Heart left ventricle (tissue), 16 donors: ENCODE measurements at regions not wholly inside any gene's neighbourhood (a gene's known extent, or its start where the extent isn't known, plus 50 kb on each side); places are given as distances from the start of the nearest gene placed in this dataset.

Experiments used
- ATAC-seq, 4 donors: fragments of 200-7000 bp; cut with Tn5 transposase; one replicate each; pipeline ENCODE4 v1.9.1; 2020 to 2022; ENCODE audit warnings: moderate library complexity in 4 of 4, mild to moderate bottlenecking in 3 of 4, moderate number of reproducible peaks in 1 of 4
- DNase-seq, 5 donors: peaks; one replicate each; pipeline ENCODE4 v3.0.0-alpha.2; 2020
- H3K27ac ChIP-seq, 12 donors: fragments of 200-600 bp; sonication (generic) in 4 of 12; one replicate each; pipeline versions ENCODE4 v1.5.0 to v1.8.0; 2016 to 2022; ENCODE audit warnings: mild to moderate bottlenecking in 2 of 12
- H3K27me3 ChIP-seq, 9 donors: fragments of 200-600 bp; sonication (generic) in 2 of 9; one replicate each; pipeline versions ENCODE4 v1.5.1 to v1.8.0; 2016 to 2022; ENCODE audit warnings: mild to moderate bottlenecking in 3 of 9
- H3K36me3 ChIP-seq, 9 donors: fragments of 200-600 bp; sonication (generic) in 2 of 9; one replicate each; pipeline versions ENCODE4 v1.5.0 to v1.8.0; 2018 to 2022; ENCODE audit warnings: mild to moderate bottlenecking in 2 of 9
- H3K4me1 ChIP-seq, 12 donors: fragments of 200-600 bp; sonication (generic) in 4 of 12; one replicate each; pipeline versions ENCODE4 v1.5.0 to v1.8.0; 2016 to 2022; ENCODE audit warnings: mild to moderate bottlenecking in 3 of 12
- H3K4me3 ChIP-seq, 12 donors: fragments of 200-600 bp; sonication (generic) in 4 of 12; one replicate each; pipeline versions ENCODE4 v1.5.0 to v1.8.0; 2017 to 2022; ENCODE audit warnings: mild to moderate bottlenecking in 9 of 12, moderate library complexity in 4 of 12
- H3K9me3 ChIP-seq, 12 donors: fragments of 200-600 bp; sonication (generic) in 4 of 12; one replicate each; pipeline versions ENCODE4 v1.5.0 to v1.8.0; 2016 to 2022; ENCODE audit warnings: mild to moderate bottlenecking in 1 of 12
- CTCF ChIP-seq, 12 donors: fragments of 200-600 bp; sonication (generic) in 4 of 12; IDR thresholded peaks; one replicate each; pipeline versions ENCODE4 v1.5.0 to v1.8.0; 2018 to 2022; ENCODE audit warnings: antibody characterized with exemption in 12 of 12, mild to moderate bottlenecking in 5 of 12
- POLR2A ChIP-seq, 2 donors: fragments of 450-650 bp; IDR thresholded peaks; one replicate each; pipeline ENCODE4 v1.6.1; 2017; ENCODE audit warnings: antibody characterized with exemption in 2 of 2, mild to moderate bottlenecking in 2 of 2, moderate library complexity in 2 of 2
- WGBS, 4 donors: extraction: QIAGEN DNeasy Blood & Tissue Kit in 2 of 4; methylation state at CpG; one replicate each; pipeline versions ENCODE4 v1.1.5 to v1.1.7; 2013 to 2018; 5-methylcytosine and 5-hydroxymethylcytosine counted together
- intact Hi-C, 10 donors: fragments of 100-400 bp; cut with DNase I; formaldehyde crosslinking; loops; one replicate each; pipeline versions ENCODE4 v1.11.1 to v1.14.2; 2022
- donor health status: ischemic (EF 13 %, LVEDD 7.1; RV severe dilation, severe dysfunction).
- donor health status: healthy with polysubstance abuse.
- donor health status: DM: no; HTN: yes; CAD: no.
- donor health status: DM: no; HTN: no; CAD: no.
- donor health status: ischemic (EF 25% LVEDD 6.9; RV normal size, moderate dysfunction).
- donor health status: ischemic (EF 25% LVEDD 5.7; RV mildly dilated, moderate dysfunction).
- donor health status: healthy.
- donor health status: DM: yes; HTN: yes; CAD: no.
- donor health status: ischemic (EF 35%, LVEDD 5.7; RV mildly dilated, moderate dysfunction).
- donor health status: nonischemic (EF 11% LVEDD 7.7; RV severe dilation, severe dysfunction).
- donor health status: DM: yes; HTN: yes; CAD: no.
- donor health status: PGD.
- donor health status: ischemic (EF 29% LVEDD 5.4; RV normal size, mild dysfunction).
- donor health status: nonischemic (EF 23%, LVEDD 6.1; RV moderate dilation, normal function).

DNA sequence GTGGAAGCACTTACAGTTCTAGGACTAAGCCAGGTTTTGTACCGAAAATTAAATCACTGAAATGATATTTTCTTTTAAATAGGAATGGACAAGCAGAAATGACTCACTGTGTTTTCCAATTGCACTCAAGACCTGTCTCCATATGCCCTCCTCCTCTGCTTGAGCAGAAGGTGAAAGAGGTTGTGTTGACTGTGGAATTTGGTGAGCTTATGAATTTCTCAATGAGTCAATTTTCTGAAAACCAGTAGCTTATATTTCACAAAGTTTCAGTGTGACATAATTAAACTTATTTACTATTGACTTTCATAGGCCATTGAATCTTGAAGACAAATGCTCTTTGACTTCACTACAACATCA, 249.9 kb downstream of the NPR3 start:
- ATAC-seq, result no peak
- intact Hi-C loops, result no loop called here
- WGBS, 4 donors, result 76 to 95% (median 83%) methylated on average over 1 of the region's 1 CpG

GRCh38 chr5:32964261-32964660, 253.1 kb downstream of the NPR3 start:
- H3K4me3 ChIP-seq, result no peak overlapping the region
- intact Hi-C loops, result no loop called here
- no peak overlapping the region for H3K27ac ChIP-seq
- no peaks in the 10 kb centered on the region for H3K4me1 ChIP-seq
- no peak for TF ChIP-seq CTCF (IDR thresholded peaks at IDR 0.05)
- no peaks in the 10 kb centered on the region for H3K27me3 ChIP-seq
- 34 to 45% (median 40%) methylated on average over 3 of the region's 3 CpGs for WGBS, 4 donors
- no peaks in the 10 kb centered on the region for H3K36me3 ChIP-seq
- ATAC-seq, result no peak
- DNase-seq, result no peak
- no peaks in the 10 kb centered on the region for H3K9me3 ChIP-seq

More for the DNA sequence above, 249.9 kb downstream of the NPR3 start:
- H3K4me3 ChIP-seq, result no peak overlapping the region
- H3K36me3 ChIP-seq, result no peaks in the 10 kb centered on the region
- no peaks in the 10 kb centered on the region for H3K4me1 ChIP-seq
- no peak for TF ChIP-seq POLR2A (IDR thresholded peaks at IDR 0.05)
- no peak for TF ChIP-seq CTCF (IDR thresholded peaks at IDR 0.05)
- DNase-seq, result no peak
- H3K9me3 ChIP-seq, result no peaks in the 10 kb centered on the region
- H3K27ac ChIP-seq, result no peak overlapping the region
- no peaks in the 10 kb centered on the region for H3K27me3 ChIP-seq

GRCh38 chr5:32973646-32974045, 262.5 kb downstream of the NPR3 start:
- Histone ChIP-seq H3K27ac (no peak overlapping the region), H3K27me3 (no peaks in the 10 kb centered on the region), H3K4me3 (no peak overlapping the region), H3K9me3 (no peaks in the 10 kb centered on the region), H3K4me1 (no peaks in the 10 kb centered on the region), H3K36me3 (no peaks in the 10 kb centered on the region)
- no peak for DNase-seq
- no peak for TF ChIP-seq POLR2A (IDR thresholded peaks at IDR 0.05)
- no peak for TF ChIP-seq CTCF (IDR thresholded peaks at IDR 0.05)
- intact Hi-C loops, result no loop called here
- ATAC-seq, result no peak

DNA sequence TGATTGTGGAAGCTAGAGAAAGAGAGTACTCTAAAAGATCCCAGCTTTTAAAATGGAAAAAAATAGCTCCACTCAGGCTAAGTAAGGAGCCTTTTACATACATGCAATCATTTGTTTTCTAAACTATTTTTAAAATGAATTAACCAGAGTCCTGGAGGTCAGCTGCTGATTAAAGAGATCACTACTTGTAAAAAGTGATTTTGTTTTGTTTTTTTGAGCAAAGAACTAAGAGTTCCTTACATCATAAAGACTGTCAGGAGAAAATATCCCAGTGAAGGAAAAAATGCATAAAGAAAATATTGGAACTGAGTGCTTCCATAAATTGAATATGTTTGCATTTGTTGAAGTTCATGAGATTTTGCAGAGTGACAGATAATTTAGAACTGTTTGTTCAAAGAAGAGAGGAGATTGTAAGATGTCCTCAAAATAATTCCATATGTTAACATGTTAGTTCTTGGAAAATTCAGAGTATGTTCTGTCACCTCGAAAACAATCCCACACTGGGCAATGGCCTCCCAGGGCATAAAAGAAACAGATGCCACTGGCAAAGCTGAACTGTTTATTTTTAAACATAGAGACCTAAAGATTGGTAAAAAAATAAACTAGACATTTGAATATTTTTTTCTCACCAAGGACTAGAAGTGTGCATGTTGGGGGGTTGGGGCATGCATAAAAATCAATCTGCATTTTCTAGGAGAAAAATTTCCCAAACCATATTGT, 264.7 kb downstream of the NPR3 start:
- no peaks in the 10 kb centered on the region for H3K4me1 ChIP-seq
- peak overlapping the region in 1 of 12 donors; percentile 45 for H3K27ac ChIP-seq
- DNase-seq, result no peak
- H3K4me3 ChIP-seq, result no peak overlapping the region
- intact Hi-C loops, result no loop called here
- no peaks in the 10 kb centered on the region for H3K9me3 ChIP-seq
- H3K27me3 ChIP-seq, result no peaks in the 10 kb centered on the region
- ATAC-seq, result no peak
- 70 to 81% (median 77%) methylated on average over 1 of the region's 1 CpG for WGBS, 4 donors
- no peaks in the 10 kb centered on the region for H3K36me3 ChIP-seq
- no peak for TF ChIP-seq CTCF (IDR thresholded peaks at IDR 0.05)
- no peak for TF ChIP-seq POLR2A (IDR thresholded peaks at IDR 0.05)
